Spleen (tissue), 11 donors: ENCODE measurements at regions not wholly inside any gene's neighbourhood (a gene's known extent, or its start where the extent isn't known, plus 50 kb on each side); places are given as distances from the start of the nearest gene placed in this dataset.

ENCODE experiments used
- DNase-seq: peaks from one replicate; pipeline ENCODE4 v3.0.0-alpha.2; 2020
- H3K27ac ChIP-seq, 8 donors: fragments of 200-600 bp; sonication (generic) in 7 of 8; 1 replicate in 4 of 8; 2 replicates in 4 of 8; pipeline versions ENCODE4 v1.5.0 to v1.8.0; 2016 to 2021; ENCODE audit warnings: inconsistent platforms in 4 of 8, mild to moderate bottlenecking in 4 of 8, moderate library complexity in 1 of 8
- H3K27me3 ChIP-seq, 7 donors: fragments of 200-600 bp; sonication (generic) in 6 of 7; replicated peaks in 1 of 7; 1 replicate in 4 of 7; 2 replicates in 3 of 7; pipeline versions ENCODE4 v1.5.0 to v1.8.0; 2016 to 2021; ENCODE audit warnings: inconsistent platforms in 3 of 7, mild to moderate bottlenecking in 1 of 7
- H3K36me3 ChIP-seq, 6 donors: fragments of 200-600 bp; sonication (generic) in 5 of 6; 1 replicate in 4 of 6; 2 replicates in 2 of 6; pipeline versions ENCODE4 v1.5.0 to v1.8.0; 2016 to 2021; ENCODE audit warnings: inconsistent platforms in 2 of 6
- H3K4me1 ChIP-seq, 6 donors: fragments of 200-600 bp; sonication (generic) in 5 of 6; 1 replicate in 3 of 6; 2 replicates in 3 of 6; pipeline versions ENCODE4 v1.5.0 to v1.8.0; 2016 to 2021; ENCODE audit warnings: inconsistent platforms in 3 of 6
- H3K4me3 ChIP-seq, 8 donors: fragments of 200-600 bp; sonication (generic) in 7 of 8; 1 replicate in 4 of 8; 2 replicates in 4 of 8; pipeline versions ENCODE4 v1.5.0 to v1.8.0; 2016 to 2021; ENCODE audit warnings: inconsistent platforms in 4 of 8, mild to moderate bottlenecking in 4 of 8, moderate library complexity in 2 of 8
- H3K9me3 ChIP-seq, 8 donors: fragments of 200-600 bp; sonication (generic) in 7 of 8; 1 replicate in 4 of 8; 2 replicates in 4 of 8; pipeline versions ENCODE4 v1.5.0 to v1.8.0; 2016 to 2021; ENCODE audit warnings: inconsistent platforms in 4 of 8
- CTCF ChIP-seq, 11 experiments: fragments of 200-600 bp in 7 of 11; fragments of 450-650 bp in 4 of 11; sonication (generic) in 4 of 11; IDR thresholded peaks in 8 of 11; conservative IDR thresholded peaks in 3 of 11; 1 replicate in 7 of 11; 2 replicates in 4 of 11; pipeline versions ENCODE4 v1.4.0 to v1.8.0; 2016 to 2021; ENCODE audit warnings: antibody characterized with exemption in 11 of 11, inconsistent platforms in 4 of 11, mild to moderate bottlenecking in 1 of 11
- POLR2A ChIP-seq, 3 donors: fragments of 450-650 bp; IDR thresholded peaks; one replicate each; pipeline ENCODE4 v1.5.1; 2017; ENCODE audit warnings: antibody characterized with exemption in 3 of 3, mild to moderate bottlenecking in 1 of 3
- POLR2AphosphoS5 ChIP-seq, 3 donors: sonication (generic); formaldehyde crosslinking; IDR thresholded peaks; one replicate each; pipeline ENCODE4 v1.5.1; 2017; ENCODE audit warnings: antibody characterized with exemption in 3 of 3
- WGBS, 5 donors: extraction: QIAGEN DNeasy Blood & Tissue Kit in 3 of 5; methylation state at CpG; one replicate each; pipeline versions ENCODE4 v1.1.5 to v1.1.7; 2013 to 2018; 5-methylcytosine and 5-hydroxymethylcytosine counted together
- intact Hi-C: fragments of 100-400 bp; cut with DNase I; formaldehyde crosslinking; loops from one replicate; pipeline ENCODE4 v1.15.0; 2023; ENCODE audit warnings: low total_unique reads
- donor health status: healthy with polysubstance abuse.
- donor health status: DM: no; HTN: no; CAD: no; lungs with moderate emphysema.
- donor health status: DM: no; HTN: no; CAD: no.
- donor health status: Bipolar disorder and iron deficiency.
- donor health status: healthy.
- donor health status: DM: no; HTN: no; CAD: no.
- donor health status: DM: yes; HTN: yes; CAD: no.

GRCh38 chr1:87263785-87264184 is 64.9 kb upstream of the LMO4 start:
- intact Hi-C loops, result no loop called here
- DNase-seq, result no peak
- peaks cover 0 to 4% (median 0%) of the 10 kb centered on the region in 8 donors for H3K9me3 ChIP-seq
- TF ChIP-seq CTCF (IDR thresholded peaks at IDR 0.05 in 8 of 11, conservative IDR thresholded peaks at IDR 0.05 in 3 of 11), result no peak
- TF ChIP-seq POLR2AphosphoS5 (IDR thresholded peaks at IDR 0.05), result no peak
- no peak for TF ChIP-seq POLR2A (IDR thresholded peaks at IDR 0.05)
- no peak overlapping the region for H3K4me3 ChIP-seq
- H3K27ac ChIP-seq, result no peak overlapping the region
- no peaks in the 10 kb centered on the region for H3K4me1 ChIP-seq
- H3K36me3 ChIP-seq, result no peaks in the 10 kb centered on the region
- H3K27me3 ChIP-seq, result no peaks in the 10 kb centered on the region

- intact Hi-C loops, result no loop called here
Observed at GRCh38 chr1:87264976-87265375, 63.7 kb upstream of the LMO4 start.

GRCh38 chr1:87265786-87266185 is 62.9 kb upstream of the LMO4 start:
- TF ChIP-seq POLR2AphosphoS5 (IDR thresholded peaks at IDR 0.05) (no peak), POLR2A (IDR thresholded peaks at IDR 0.05) (no peak), CTCF (IDR thresholded peaks at IDR 0.05 in 8 of 11, conservative IDR thresholded peaks at IDR 0.05 in 3 of 11) (no peak)
- Histone ChIP-seq H3K27ac (no peak overlapping the region), H3K4me3 (no peak overlapping the region), H3K27me3 (no peaks in the 10 kb centered on the region), H3K4me1 (no peaks in the 10 kb centered on the region), H3K36me3 (no peaks in the 10 kb centered on the region), H3K9me3 (no peaks in the 10 kb centered on the region)
- DNase-seq, result no peak
- WGBS, 5 donors, result 83 to 93% (median 90%) methylated on average over 3 of the region's 3 CpGs
- intact Hi-C loops, result no loop called here

More at GRCh38 chr1:87264976-87265375, 63.7 kb upstream of the LMO4 start:
- H3K27ac ChIP-seq, result no peak overlapping the region
- H3K9me3 ChIP-seq, result no peaks in the 10 kb centered on the region
- no peaks in the 10 kb centered on the region for H3K27me3 ChIP-seq
- no peak for DNase-seq
- no peaks in the 10 kb centered on the region for H3K36me3 ChIP-seq
- no peak for TF ChIP-seq CTCF (IDR thresholded peaks at IDR 0.05 in 8 of 11, conservative IDR thresholded peaks at IDR 0.05 in 3 of 11)
- TF ChIP-seq POLR2A (IDR thresholded peaks at IDR 0.05), result no peak
- TF ChIP-seq POLR2AphosphoS5 (IDR thresholded peaks at IDR 0.05), result no peak
- H3K4me1 ChIP-seq, result no peaks in the 10 kb centered on the region
- WGBS, 5 donors, result 71 to 90% (median 80%) methylated on average over 3 of the region's 3 CpGs
- H3K4me3 ChIP-seq, result no peak overlapping the region

DNA sequence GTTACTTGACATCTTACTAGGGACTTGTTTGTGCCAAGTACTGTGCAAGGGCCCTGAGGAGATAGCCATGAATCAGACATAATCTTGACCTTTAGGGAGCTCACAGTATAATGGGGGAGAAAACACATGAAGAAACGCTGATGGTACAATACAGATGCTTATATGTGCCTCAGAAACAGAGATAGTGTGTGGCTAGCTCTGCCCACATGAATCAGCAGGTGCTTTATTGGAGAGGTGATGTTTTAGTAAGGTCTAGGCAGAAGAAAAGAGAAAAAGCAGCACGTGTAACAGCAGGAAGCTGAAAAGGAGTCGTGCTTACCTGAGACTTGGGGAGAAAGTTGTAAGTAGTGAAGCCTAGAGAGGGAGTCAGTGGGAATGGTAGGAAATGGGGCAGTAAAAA is 60.6 kb upstream of the LMO4 start:
- DNase-seq, result no peak
- Histone ChIP-seq H3K4me1 (no peaks in the 10 kb centered on the region), H3K9me3 (no peaks in the 10 kb centered on the region), H3K27me3 (no peaks in the 10 kb centered on the region), H3K36me3 (no peaks in the 10 kb centered on the region), H3K4me3 (no peak overlapping the region), H3K27ac (no peak overlapping the region)
- 61 to 72% (median 65%) methylated on average over 3 of the region's 3 CpGs for WGBS, 5 donors
- intact Hi-C loops, result no loop called here
- no peak for TF ChIP-seq CTCF (IDR thresholded peaks at IDR 0.05 in 8 of 11, conservative IDR thresholded peaks at IDR 0.05 in 3 of 11)
- no peak for TF ChIP-seq POLR2AphosphoS5 (IDR thresholded peaks at IDR 0.05)
- TF ChIP-seq POLR2A (IDR thresholded peaks at IDR 0.05), result no peak
